Activated CD4-positive, alpha-beta T cell treated with anti-CD3 and anti-CD28 coated beads, Interleukin-2, amount 50 U/mL, for 4 hours (primary cell): ENCODE measurements at regions not wholly inside any gene's neighbourhood (a gene's known extent, or its start where the extent isn't known, plus 50 kb on each side); places are given as distances from the start of the nearest gene placed in this dataset.

Source experiments
- DNase-seq, 2 experiments: peaks; one replicate each; pipeline ENCODE4 v3.0.0-alpha.2; 2020

DNA sequence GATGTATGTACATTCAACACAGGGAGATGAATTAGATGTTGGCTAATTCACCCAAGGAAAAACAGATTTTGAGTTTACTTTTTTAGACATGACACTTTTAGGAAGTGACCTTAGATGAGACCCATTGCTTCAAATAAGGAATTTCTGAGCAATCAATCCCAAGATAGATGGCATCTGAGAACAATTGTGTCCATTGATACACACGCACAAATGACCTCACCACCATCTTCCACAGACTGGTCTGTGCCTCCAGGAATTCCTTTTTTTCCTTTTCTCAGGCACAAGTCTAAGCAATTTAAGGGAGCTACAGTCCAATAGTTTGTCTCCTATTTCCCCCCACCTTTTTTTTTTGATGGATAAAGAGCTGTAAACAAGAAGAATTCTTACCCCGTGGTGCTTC, 265.3 kb downstream of the TBL1XR1 start:
- DNase-seq, result no peak

DNA sequence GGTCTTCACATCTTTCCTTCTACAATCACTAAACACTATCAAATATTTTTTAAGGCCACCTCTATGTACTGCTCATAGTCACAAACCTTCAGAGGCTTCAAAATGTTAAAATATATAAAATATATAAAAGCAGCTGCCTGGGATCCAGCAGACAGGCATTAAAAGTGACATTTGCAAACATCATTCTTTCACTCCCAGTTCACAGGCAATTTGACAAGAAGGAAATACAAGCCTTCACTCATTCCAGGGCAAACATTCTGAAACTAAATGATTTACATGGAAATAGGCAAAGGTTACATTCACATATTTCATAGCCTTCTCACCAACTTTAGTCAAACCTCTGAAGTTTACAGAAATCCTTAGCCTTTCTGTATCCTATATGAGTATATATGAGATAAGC, 266.3 kb downstream of the TBL1XR1 start:
- no peak for DNase-seq

DNA sequence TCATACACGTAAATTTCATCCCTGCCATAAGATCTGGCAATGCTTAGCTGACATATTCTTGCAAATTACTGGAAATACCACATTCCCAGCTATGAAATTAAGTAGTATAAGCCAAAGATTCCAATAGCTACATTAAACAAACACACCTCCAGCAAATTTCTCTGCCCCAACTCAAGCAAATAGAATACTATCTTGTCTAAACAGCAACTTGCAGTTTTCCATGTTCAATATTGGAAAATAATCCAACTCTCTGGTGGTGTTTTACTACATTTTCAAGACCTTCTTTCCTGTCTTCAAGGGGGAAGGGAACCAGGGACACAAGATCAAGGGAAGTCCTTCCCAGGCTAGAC, 268.7 kb downstream of the TBL1XR1 start:
- DNase-seq, result no peak

DNA sequence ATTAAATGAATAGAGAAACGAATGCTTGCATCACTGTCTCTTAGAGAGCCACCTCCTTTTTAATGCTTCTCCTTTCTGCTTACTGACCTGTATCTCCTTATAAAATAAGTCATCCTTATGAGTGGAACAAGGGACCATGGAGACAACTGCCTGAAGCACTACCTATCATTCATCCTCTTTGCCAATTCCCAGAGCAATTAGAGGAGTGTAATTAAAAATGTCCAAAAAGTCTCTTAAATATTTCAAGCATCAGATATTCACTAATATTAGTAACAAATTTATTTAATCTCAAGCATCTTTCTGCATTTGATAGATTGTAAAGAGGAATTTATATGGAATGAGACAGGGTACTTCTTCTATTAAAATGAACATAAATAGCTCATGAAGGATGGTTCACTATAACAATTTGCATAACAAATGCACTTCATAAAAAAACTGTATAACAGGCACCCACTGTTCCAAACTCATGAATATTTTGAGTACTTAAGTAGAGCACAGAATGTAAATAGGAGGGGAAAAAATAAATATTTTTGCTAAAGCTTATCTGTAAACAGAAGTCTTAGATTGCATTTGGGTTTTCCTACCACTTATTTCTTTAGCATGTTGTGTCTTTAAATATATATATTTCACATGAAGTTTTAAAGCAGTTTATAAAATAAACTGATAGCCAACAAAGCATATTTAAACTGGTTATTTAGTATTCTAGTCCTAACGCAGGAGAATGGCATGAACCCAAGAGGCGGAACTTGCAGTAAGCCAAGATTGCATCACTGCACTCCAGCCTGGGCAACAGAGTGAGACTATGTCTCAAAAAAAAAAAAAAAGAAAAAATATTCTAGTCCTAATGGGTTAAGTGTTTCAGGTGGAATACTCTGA, 269.3 kb downstream of the TBL1XR1 start:
- DNase-seq, result no peak

DNA sequence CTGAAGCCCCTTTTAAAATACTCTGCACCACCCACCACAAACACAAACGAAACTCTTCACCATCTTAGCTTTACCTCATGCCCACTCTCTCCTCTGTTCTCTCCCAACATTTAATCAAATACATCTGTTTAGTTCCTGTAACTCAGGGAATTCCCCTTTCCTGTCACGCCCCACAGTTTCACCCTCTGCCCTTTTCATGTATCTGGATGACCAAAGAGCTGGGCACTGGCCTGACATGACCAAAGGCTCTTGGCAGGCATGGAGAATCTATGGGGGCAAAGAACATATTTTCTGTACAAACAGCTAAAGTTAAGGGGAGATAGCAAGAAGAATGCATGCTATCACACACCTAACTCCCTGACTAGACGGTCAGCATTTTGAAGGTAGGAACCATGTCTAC, 270.0 kb downstream of the TBL1XR1 start:
- DNase-seq, result no peak

DNA sequence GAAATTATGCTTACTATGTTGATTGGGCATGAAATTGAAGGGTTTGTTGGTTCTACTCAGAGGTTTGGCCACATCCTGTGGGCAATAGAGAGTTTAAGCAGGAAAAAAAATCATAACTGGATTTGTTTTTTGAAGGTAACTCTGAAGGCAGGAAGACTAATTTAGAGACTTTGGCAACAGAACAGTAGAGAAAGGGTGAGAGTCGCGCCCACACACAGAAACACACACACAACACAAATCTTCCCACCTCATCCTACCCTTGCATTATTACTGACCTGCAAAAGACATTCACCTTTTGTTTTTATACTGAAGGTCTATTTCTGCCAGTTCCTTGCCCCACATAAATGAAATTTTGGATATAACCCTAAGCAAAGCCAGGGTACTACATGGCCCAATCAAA, 270.6 kb downstream of the TBL1XR1 start:
- no peak for DNase-seq

DNA sequence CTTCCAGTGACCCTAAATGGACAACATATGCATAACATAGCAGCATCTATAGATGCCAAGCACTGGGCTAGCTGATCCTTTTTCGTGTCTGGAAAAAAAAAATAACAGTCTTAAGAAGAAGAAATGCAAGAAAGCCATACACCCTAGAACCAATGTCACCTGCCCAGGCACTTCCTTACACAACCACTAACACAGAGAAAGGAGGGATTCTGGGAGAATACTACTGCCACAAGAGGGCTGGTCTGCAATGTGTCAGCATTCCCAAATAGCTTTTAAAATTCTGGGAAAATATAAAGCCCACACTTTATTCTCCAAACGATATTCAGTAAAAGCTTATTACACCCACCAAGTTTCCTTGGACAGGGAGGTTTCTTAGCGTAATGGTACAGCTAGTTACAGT, 271.2 kb downstream of the TBL1XR1 start:
- DNase-seq, result no peak

DNA sequence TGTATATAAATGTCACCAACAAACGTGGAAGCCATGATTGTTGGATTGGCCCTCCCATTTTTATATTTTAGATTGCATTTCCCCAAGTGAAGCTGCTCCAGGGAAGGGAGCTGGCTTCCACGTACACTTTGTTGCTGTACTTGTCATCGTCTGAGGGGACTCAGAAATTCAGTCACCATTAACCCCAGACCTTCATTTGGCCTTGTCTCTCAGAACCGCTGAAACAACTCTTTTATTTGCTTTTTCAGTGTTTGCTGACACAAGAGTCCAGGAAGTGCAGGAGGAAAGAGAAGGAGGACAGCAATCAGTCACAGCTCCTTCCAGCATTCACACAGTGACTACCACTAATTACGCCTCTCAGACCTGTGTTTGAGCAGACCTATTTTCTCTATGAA, 276.5 kb downstream of the TBL1XR1 start:
- DNase-seq, result no peak

DNA sequence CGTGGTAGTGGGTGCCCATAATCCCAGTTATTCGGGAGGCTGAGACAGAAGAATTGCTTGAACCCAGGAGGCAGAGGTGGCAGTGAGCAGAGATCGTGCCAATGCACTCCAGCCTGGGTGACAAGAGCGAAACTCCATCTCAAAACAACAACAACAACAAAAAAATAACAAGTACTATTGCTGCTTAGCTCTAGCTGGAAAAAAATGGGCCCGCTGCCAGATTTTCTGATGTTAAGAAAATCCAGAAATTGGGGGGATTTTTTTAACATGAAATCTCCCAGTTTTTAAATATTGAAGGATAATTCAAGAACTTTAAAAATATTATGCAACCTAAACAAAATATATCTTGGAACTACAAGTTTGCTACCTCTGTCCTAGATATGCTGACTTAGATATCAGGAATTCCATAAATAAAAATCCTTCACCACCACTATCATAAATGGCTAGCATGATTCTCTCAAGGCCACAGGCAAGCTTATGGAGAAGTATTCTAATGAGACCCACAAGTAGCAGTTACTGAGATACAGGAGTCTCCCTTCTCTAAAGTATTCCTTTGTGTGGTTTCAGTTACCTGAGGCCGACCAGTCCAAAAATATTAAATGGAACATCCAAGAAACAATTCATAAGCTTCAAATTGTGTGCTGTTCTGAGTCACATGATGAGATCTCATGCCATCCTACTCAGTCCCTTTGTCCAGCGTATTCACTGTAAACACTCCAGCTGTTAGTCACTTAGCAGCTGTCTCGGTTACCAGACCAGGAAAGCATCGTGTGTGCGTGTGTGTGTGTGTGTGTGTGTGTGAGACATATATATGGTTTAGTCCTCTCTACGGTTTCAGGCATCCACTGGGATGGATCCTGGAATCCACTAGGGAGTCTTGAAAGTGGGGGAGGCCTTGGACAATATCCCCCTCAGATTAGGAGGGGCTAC, 277.2 kb downstream of the TBL1XR1 start:
- no peak for DNase-seq

DNA sequence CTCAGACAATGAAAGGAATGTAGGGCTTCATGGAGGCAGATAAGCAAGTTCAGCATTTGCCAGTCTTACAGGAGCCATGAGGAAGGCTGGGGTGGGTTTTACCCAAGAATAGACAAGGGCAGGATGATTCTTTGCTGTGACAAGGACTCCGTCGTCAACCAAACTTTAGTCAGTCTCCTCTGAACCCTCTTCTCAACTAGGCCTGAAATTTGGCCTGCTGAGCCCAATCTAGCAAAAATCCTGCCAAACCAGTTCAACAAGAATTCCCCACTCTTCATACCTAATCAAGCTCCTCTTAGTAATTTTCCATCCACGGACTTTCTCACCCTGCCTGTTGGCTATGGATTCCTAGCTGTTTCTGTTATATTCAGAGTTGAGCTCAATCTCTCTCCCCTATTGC, 280.5 kb downstream of the TBL1XR1 start:
- no peak for DNase-seq

DNA sequence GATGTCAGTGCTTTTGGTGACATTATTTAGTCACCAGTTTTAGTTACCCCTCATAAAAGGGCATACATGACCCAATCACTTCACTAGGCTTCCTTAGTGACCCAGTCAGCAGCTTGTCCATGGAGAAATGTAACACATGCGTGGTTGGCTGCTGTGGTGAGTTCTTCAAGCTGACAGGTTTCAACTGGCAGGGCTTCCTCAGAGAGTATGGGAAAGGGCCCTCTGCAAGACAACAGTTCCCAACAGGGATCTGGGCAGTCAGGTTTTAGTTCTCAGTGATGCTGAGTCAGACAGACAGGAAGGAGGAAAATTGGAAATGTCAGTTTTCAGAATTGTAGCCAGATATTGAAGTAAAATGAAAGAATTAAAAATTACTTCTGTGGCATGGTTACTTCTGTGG, 282.5 kb downstream of the TBL1XR1 start:
- no peak for DNase-seq

DNA sequence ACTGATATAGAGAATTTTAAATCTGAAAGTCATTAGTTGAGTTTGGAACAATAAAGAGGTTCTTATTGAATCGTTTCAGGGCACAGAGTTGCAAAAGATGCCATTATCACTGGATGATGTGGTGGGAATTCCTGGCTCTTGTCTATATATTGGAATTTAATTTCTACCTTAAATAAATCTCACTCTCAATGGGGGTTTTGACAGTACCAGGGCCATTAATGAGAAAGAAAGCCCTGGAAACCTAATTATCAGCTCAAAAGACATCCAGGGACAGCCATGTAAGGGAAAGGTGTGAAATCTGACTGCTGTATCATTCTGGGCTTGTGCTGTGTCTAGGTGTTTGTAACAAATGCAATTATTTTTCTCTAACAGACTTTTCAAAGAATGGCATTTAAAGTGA, 285.7 kb downstream of the TBL1XR1 start:
- no peak for DNase-seq

DNA sequence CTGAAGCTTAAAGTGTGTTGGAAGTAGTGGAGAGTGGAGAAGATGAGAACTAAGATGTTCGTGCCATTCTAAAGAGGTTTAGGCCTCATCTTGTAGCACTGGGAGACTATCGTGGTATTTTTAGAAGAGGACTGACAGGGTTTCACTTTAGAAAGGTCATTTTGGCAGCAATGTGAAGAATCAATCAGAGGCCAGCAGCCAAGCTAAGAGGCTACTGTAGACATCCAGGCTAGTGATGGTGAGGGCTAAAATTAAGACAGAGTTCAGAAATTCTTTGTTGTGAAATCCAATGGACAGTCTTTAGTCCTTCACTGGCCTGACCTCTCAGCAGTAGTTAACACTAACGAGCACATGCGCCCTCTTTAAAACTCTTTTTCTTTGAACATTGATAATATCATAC, 288.2 kb downstream of the TBL1XR1 start:
- no peak for DNase-seq

DNA sequence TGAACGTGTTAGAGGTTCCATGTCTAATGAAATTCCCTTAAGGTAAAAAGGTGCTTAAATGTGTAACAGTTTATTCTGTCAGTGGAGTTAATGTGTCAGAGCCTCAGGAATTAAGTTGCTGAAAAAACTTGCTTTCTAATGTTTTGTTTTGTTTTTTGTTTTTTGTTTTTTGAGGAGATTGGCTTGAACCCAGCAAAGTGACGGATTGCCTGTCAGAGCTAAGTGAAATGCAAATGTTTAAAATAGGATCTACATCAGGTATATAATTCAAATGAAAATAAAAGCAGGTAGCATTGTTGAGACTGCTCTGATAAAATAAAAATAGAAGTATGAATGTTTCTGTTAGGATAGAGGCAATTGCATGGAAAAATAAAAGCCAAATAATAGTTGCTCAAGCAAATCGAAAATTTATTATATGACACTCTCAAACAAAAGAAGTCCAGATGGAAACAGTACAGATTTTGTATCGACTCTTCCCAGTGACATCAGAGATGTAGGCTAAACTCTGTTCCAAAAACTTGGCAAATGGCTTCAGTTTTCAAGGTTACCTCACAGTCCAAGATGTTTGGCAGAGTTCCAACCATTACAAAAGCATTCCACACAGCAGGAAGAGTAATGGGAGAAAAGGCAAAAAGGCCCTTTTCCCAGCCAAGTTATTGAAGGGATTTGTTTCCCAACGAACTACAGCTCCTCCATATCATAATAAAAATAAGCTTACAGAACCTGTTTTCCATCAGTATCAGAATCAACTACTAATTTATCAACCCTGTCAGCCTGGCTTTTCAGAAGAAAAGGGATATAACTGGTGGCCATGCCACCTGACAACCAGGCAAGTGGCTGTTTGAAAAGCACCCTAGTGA, 291.0 kb downstream of the TBL1XR1 start:
- no peak for DNase-seq

DNA sequence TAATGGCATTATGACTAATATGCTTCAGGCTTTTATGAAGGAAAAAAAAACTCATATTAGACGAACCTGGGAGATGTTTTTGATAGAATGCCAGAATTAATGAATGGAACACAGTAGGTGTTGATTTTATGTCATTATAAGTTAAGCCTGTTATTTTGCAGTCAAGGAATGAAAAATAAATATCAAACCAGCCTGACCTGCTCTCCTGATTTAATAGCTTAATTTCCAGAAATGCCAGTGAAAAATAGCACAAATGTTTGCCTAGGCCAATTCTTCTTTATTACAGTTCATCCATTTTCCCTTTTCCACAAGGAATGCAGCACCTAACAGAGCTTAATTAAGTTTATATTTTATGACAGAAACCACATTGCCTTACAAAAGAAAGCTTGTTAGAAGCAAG, 292.0 kb downstream of the TBL1XR1 start:
- no peak for DNase-seq

DNA sequence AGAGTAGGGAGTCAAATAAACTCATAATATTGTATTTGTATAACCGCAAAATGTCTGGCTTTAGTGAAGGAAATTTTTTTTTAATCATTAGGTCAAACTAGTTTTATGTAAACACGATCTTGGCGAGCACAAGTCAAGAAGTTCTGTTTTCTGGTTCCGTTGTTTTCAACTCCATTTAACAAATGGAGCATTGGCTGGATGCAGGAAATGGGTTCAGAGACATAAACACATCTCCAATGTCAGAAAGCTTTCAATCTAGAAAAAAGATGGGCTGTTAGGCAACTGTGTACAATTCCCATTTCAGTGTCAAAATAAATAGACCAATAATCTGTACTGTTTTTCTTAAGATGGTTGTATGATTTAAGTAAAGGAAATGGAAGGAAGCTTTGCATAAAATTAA, 292.8 kb downstream of the TBL1XR1 start:
- no peak for DNase-seq

DNA sequence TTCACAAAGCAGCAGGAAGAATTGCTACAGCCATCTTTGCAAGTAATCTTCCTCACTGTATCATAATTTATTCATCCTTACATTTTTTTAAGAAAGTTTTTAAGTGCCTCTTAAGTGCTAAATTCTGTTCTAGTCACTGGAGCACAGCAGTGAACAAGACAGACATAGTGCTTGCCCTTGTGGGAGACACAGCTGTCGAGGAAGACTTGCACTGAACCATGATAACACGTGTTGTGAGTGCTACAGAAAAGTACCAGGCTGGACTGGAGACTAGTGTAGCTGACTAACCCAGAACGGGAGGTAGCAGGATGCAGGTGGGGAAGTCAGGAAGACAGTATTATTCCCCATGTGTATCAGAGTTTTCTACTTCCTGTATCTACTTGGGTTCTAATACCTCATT, 300.6 kb downstream of the TBL1XR1 start:
- no peak for DNase-seq

DNA sequence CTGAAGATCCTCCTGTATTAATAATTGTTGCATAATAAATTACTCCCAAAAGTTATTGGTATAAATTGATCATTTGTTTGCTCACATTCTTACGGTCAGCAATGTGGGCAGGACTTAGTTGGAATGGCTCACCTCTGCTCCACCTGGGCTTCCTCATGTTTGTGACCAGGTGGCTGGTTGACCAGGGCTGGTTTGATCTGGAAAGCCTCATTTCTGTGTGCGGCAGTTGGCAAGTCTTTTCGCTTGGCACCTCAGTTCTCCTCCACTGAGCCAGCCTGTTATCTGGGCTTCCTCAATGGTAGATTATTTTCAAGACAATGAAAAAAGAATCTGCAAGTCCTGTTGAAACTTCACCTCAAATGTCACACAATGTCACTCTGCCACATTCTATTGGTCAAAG, 301.1 kb downstream of the TBL1XR1 start:
- no peak for DNase-seq

DNA sequence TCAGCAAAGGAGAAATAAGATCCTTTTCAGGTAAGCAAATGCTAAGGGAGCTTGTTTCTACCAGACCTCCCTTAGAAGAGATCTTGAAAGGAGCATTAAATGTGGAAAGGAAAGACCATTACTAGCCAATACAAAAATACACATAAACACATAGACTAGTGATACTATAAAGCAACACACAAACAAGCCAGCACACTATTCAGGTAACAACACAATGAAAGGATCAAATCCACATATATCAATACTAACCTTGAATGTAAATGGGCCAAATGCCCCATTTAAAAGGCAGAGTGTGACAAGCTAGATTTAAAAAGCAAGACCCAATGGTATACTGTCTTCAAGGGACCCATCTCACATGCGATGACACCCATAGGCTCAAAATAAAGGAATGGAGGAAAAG, 317.6 kb downstream of the TBL1XR1 start:
- no peak for DNase-seq

DNA sequence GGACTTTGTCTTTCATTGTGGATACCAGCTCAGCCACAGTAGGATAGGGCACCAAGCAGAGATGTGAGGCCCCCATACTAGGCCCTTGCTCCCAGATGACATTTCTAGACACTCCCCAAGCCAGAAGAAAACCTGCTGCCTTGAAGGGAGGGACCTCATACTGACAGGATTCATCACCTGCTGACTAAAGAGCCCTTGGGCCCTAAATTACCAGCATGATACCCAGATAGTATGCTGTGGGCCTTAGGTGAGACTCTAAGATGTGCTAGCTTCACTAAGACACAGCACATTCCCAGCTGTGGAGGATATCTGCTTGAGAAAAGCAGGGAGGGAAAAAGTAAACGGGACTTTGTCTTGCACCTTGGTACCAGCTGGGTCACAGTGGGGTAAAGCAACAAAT, 324.0 kb downstream of the TBL1XR1 start:
- DNase-seq, result no peak

DNA sequence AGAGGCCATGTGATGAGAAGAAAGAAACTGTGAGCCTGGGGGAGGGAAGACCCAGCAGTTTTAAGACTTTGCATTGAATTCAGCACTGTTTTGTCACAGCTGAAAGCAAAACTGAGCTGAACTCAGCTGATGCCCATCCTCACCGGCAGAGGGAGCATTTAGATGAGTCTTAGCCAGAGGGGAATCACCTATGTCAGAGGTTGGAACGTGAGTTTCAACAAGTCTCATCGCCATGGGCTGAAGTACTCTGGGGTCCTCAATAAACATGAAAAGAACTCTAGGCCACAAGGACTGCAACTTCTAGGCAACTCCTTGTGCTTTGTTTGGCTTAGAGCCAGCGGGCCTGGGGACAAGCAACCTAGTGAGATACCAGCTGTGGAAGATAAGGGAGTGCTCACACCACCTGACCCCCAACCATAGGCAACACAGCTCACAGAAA, 324.5 kb downstream of the TBL1XR1 start:
- peak; percentile 40 to 43 for DNase-seq

DNA sequence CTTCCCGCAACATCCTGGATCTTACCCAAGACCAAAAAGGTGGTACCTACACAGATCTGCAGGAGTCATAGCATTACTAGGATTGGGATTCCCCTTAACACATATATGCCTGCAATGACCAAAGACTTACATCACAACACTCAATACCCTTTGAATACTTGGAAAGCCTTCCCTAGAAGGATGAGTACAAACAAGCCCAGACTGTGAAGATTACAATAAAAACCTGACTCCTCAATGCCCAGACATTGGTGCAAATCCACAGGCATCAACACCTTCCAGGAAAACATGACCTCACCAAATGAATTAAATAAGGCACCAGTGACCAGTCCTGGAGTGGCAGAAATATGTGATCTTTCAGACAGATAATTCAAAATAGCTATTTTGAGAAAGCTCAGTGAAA, 326.8 kb downstream of the TBL1XR1 start:
- no peak for DNase-seq
